ENCODE measurements at regions not wholly inside any gene's neighbourhood (a gene's known extent, or its start where the extent isn't known, plus 50 kb on each side); places are given as distances from the start of the nearest gene placed in this dataset.

DNA sequence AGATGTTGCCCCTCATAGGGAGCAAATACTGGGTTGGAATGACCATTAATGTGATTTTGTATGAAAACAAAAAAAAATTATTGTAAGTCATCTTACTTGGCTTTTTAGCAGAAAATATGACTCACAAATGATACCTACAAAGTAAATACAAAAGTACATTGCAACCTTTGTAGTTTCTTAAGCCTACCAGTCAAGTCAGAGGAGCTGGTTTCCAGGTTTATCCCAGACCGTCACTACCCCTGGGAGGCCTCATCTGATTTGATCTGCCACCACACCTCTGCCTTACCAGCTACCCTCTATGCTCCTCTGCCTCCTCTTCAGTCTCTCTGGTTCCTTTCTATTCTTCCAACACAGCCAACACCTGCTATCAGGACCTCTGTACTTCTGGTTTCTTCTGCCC lies 349.9 kb upstream of the CCNH start:
- H3K4me1 ChIP-seq (ENCODE audit: control insufficient read depth in 2 of 2, insufficient read depth in 2 of 2, low read length in 1 of 2) = no peaks in the 10 kb centered on the region
- H3K36me3 ChIP-seq (ENCODE audit: control insufficient read depth in 2 of 2, insufficient read depth in 2 of 2, low read length in 1 of 2) = no peaks in the 10 kb centered on the region
- 36 to 77% methylated on average over 1 of the region's 1 CpG for WGBS, 2 donors
- no peak overlapping the region for H3K27ac ChIP-seq (ENCODE audit: low read depth in 2 of 2, low read length in 1 of 2)
- H3K9me3 ChIP-seq (ENCODE audit: control insufficient read depth in 2 of 2, insufficient read depth in 1 of 2, low read depth in 1 of 2, low read length in 1 of 2) = no peaks in the 10 kb centered on the region
- H3K4me3 ChIP-seq (ENCODE audit: low read depth in 1 of 2, low read length in 2 of 2) = no peak overlapping the region
- no peaks in the 10 kb centered on the region for H3K27me3 ChIP-seq (ENCODE audit: control insufficient read depth in 1 of 2, insufficient read depth in 2 of 2, low read length in 2 of 2)

- no peak overlapping the region for H3K27ac ChIP-seq (ENCODE audit: low read depth in 2 of 2, low read length in 1 of 2)
- no peaks in the 10 kb centered on the region for H3K36me3 ChIP-seq (ENCODE audit: control insufficient read depth in 2 of 2, insufficient read depth in 2 of 2, low read length in 1 of 2)
- no peaks in the 10 kb centered on the region for H3K9me3 ChIP-seq (ENCODE audit: control insufficient read depth in 2 of 2, insufficient read depth in 1 of 2, low read depth in 1 of 2, low read length in 1 of 2)
- no peaks in the 10 kb centered on the region for H3K27me3 ChIP-seq (ENCODE audit: control insufficient read depth in 1 of 2, insufficient read depth in 2 of 2, low read length in 2 of 2)
- H3K4me1 ChIP-seq (ENCODE audit: control insufficient read depth in 2 of 2, insufficient read depth in 2 of 2, low read length in 1 of 2) = no peaks in the 10 kb centered on the region
- H3K4me3 ChIP-seq (ENCODE audit: low read depth in 1 of 2, low read length in 2 of 2) = no peak overlapping the region
- WGBS, 2 donors = 60 to 68% methylated on average over 1 of the region's 1 CpG
These were observed 344.2 kb upstream of the CCNH start for GRCh38 chr5:87756951-87757350.

DNA sequence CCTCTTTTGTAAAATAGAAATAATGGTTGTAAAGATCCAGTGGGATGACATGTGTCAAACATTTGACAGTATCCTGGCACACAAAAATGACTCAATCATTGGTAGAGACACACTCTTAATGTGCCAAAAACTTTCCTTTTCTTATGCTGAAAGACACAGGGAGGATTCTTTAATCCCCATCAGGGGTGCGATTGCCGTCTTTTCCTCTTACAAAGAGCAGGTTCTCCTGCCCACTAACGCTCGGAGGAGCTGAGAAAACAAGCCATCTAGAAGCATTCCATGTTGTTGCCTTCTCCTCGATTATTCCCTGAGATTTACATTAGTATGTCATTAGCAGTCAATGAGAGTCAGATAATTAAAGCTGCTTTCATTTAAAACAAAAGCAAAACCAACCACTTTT lies 342.6 kb upstream of the CCNH start:
- Histone ChIP-seq H3K36me3 (ENCODE audit: control insufficient read depth in 2 of 2, insufficient read depth in 2 of 2, low read length in 1 of 2) (no peaks in the 10 kb centered on the region), H3K27ac (ENCODE audit: low read depth in 2 of 2, low read length in 1 of 2) (no peak overlapping the region), H3K27me3 (ENCODE audit: control insufficient read depth in 1 of 2, insufficient read depth in 2 of 2, low read length in 2 of 2) (no peaks in the 10 kb centered on the region), H3K4me1 (ENCODE audit: control insufficient read depth in 2 of 2, insufficient read depth in 2 of 2, low read length in 1 of 2) (no peaks in the 10 kb centered on the region), H3K9me3 (ENCODE audit: control insufficient read depth in 2 of 2, insufficient read depth in 1 of 2, low read depth in 1 of 2, low read length in 1 of 2) (no peaks in the 10 kb centered on the region), H3K4me3 (ENCODE audit: low read depth in 1 of 2, low read length in 2 of 2) (no peak overlapping the region)
- 32 to 38% methylated on average over 5 of the region's 5 CpGs for WGBS, 2 donors

GRCh38 chr5:87754009-87754757 lies 341.5 kb upstream of the CCNH start:
- no peaks in the 10 kb centered on the region for H3K9me3 ChIP-seq (ENCODE audit: control insufficient read depth in 2 of 2, insufficient read depth in 1 of 2, low read depth in 1 of 2, low read length in 1 of 2)
- no peaks in the 10 kb centered on the region for H3K4me1 ChIP-seq (ENCODE audit: control insufficient read depth in 2 of 2, insufficient read depth in 2 of 2, low read length in 1 of 2)
- whole genome bisulfite sequencing, 2 donors = 9 to 18% methylated on average over 6 of the region's 6 CpGs
- no peaks in the 10 kb centered on the region for H3K27me3 ChIP-seq (ENCODE audit: control insufficient read depth in 1 of 2, insufficient read depth in 2 of 2, low read length in 2 of 2)
- H3K4me3 ChIP-seq (ENCODE audit: low read depth in 1 of 2, low read length in 2 of 2) = no peak overlapping the region
- no peak overlapping the region for H3K27ac ChIP-seq (ENCODE audit: low read depth in 2 of 2, low read length in 1 of 2)
- H3K36me3 ChIP-seq (ENCODE audit: control insufficient read depth in 2 of 2, insufficient read depth in 2 of 2, low read length in 1 of 2) = no peaks in the 10 kb centered on the region

DNA sequence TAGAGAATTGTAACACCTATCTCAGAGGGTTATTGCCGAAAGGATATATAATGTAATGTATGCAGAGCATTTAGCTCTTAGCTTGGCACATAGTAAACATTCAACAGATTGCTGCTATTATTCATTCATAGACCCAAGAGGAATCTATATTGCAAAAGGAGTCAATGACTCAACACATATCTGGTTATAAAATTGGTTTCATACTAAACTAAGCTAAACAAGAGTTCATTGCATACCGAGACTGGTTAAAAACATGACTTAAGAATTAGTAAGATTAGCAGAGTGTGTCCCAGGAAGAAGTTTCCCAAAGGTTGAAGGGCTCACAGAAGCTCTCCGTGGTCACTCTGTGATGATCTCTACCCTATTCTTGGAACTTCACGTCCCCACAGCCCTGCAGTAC lies 339.6 kb upstream of the CCNH start:
- H3K27me3 ChIP-seq (ENCODE audit: control insufficient read depth in 1 of 2, insufficient read depth in 2 of 2, low read length in 2 of 2) = no peaks in the 10 kb centered on the region
- WGBS, 2 donors = 76 to 83% methylated on average over 4 of the region's 4 CpGs
- no peaks in the 10 kb centered on the region for H3K36me3 ChIP-seq (ENCODE audit: control insufficient read depth in 2 of 2, insufficient read depth in 2 of 2, low read length in 1 of 2)
- H3K4me1 ChIP-seq (ENCODE audit: control insufficient read depth in 2 of 2, insufficient read depth in 2 of 2, low read length in 1 of 2) = no peaks in the 10 kb centered on the region
- peaks cover 0 to 2% of the 10 kb centered on the region in 2 donors for H3K9me3 ChIP-seq (ENCODE audit: control insufficient read depth in 2 of 2, insufficient read depth in 1 of 2, low read depth in 1 of 2, low read length in 1 of 2)
- H3K27ac ChIP-seq (ENCODE audit: low read depth in 2 of 2, low read length in 1 of 2) = no peak overlapping the region
- no peak overlapping the region for H3K4me3 ChIP-seq (ENCODE audit: low read depth in 1 of 2, low read length in 2 of 2)

DNA sequence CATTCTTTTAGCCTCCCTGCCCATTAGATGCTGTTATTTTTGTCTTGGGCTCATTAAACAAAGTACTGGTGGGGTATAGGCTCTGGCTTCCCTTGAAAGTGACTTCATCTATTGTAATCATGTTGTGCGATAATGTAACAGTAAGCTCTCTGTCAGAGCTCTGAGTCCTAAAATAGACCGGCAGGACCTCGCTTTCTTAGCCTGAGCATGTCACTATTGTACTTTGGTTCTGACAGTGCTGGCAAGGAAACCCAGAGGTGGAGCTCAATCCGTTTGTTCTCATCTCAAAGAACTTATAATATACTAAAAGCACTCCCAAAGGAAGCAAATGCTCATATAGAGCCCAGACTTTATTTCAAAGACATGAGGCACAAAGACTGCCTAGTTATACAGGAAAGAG lies 339.1 kb upstream of the CCNH start:
- Histone ChIP-seq H3K27me3 (ENCODE audit: control insufficient read depth in 1 of 2, insufficient read depth in 2 of 2, low read length in 2 of 2) (no peaks in the 10 kb centered on the region), H3K4me1 (ENCODE audit: control insufficient read depth in 2 of 2, insufficient read depth in 2 of 2, low read length in 1 of 2) (no peaks in the 10 kb centered on the region), H3K9me3 (ENCODE audit: control insufficient read depth in 2 of 2, insufficient read depth in 1 of 2, low read depth in 1 of 2, low read length in 1 of 2) (peaks cover 0 to 2% of the 10 kb centered on the region in 2 donors), H3K36me3 (ENCODE audit: control insufficient read depth in 2 of 2, insufficient read depth in 2 of 2, low read length in 1 of 2) (no peaks in the 10 kb centered on the region), H3K27ac (ENCODE audit: low read depth in 2 of 2, low read length in 1 of 2) (no peak overlapping the region), H3K4me3 (ENCODE audit: low read depth in 1 of 2, low read length in 2 of 2) (no peak overlapping the region)
- 64 to 68% methylated on average over 4 of the region's 4 CpGs for WGBS, 2 donors

GRCh38 chr5:87746891-87747377 lies 334.2 kb upstream of the CCNH start:
- Histone ChIP-seq H3K27ac (ENCODE audit: low read depth in 2 of 2, low read length in 1 of 2) (no peak overlapping the region), H3K27me3 (ENCODE audit: control insufficient read depth in 1 of 2, insufficient read depth in 2 of 2, low read length in 2 of 2) (no peaks in the 10 kb centered on the region), H3K4me3 (ENCODE audit: low read depth in 1 of 2, low read length in 2 of 2) (no peak overlapping the region), H3K36me3 (ENCODE audit: control insufficient read depth in 2 of 2, insufficient read depth in 2 of 2, low read length in 1 of 2) (no peaks in the 10 kb centered on the region), H3K9me3 (ENCODE audit: control insufficient read depth in 2 of 2, insufficient read depth in 1 of 2, low read depth in 1 of 2, low read length in 1 of 2) (peaks cover 0 to 2% of the 10 kb centered on the region in 2 donors), H3K4me1 (ENCODE audit: control insufficient read depth in 2 of 2, insufficient read depth in 2 of 2, low read length in 1 of 2) (no peaks in the 10 kb centered on the region)
- WGBS, 2 donors = 56 to 57% methylated on average over 2 of the region's 2 CpGs

GRCh38 chr5:87746341-87746740 lies 333.6 kb upstream of the CCNH start:
- H3K36me3 ChIP-seq (ENCODE audit: control insufficient read depth in 2 of 2, insufficient read depth in 2 of 2, low read length in 1 of 2) = no peaks in the 10 kb centered on the region
- no peaks in the 10 kb centered on the region for H3K27me3 ChIP-seq (ENCODE audit: control insufficient read depth in 1 of 2, insufficient read depth in 2 of 2, low read length in 2 of 2)
- H3K4me1 ChIP-seq (ENCODE audit: control insufficient read depth in 2 of 2, insufficient read depth in 2 of 2, low read length in 1 of 2) = no peaks in the 10 kb centered on the region
- H3K27ac ChIP-seq (ENCODE audit: low read depth in 2 of 2, low read length in 1 of 2) = no peak overlapping the region
- H3K4me3 ChIP-seq (ENCODE audit: low read depth in 1 of 2, low read length in 2 of 2) = no peak overlapping the region
- peaks cover 0 to 2% of the 10 kb centered on the region in 2 donors for H3K9me3 ChIP-seq (ENCODE audit: control insufficient read depth in 2 of 2, insufficient read depth in 1 of 2, low read depth in 1 of 2, low read length in 1 of 2)

DNA sequence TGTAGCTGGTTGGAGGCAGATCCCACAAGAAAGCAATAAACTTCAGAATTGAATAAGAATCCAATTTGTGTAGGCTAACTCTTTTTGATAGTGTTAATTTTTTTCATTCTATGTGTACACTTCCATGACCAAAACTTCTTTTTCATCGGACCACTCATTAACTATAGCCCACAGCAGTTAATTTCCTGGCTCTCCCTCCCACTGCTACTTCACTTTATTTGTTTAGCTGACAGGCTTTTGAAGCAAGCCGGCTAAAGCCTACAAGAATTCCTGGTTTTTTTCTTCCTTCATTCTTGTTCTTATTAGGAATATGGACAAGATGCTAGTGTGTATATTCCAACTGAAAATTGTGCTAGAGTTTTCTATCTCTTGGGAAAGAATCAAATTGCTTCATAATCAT lies 329.2 kb upstream of the CCNH start:
- Histone ChIP-seq H3K4me1 (ENCODE audit: control insufficient read depth in 2 of 2, insufficient read depth in 2 of 2, low read length in 1 of 2) (no peaks in the 10 kb centered on the region), H3K4me3 (ENCODE audit: low read depth in 1 of 2, low read length in 2 of 2) (no peak overlapping the region), H3K36me3 (ENCODE audit: control insufficient read depth in 2 of 2, insufficient read depth in 2 of 2, low read length in 1 of 2) (no peaks in the 10 kb centered on the region), H3K27me3 (ENCODE audit: control insufficient read depth in 1 of 2, insufficient read depth in 2 of 2, low read length in 2 of 2) (no peaks in the 10 kb centered on the region), H3K9me3 (ENCODE audit: control insufficient read depth in 2 of 2, insufficient read depth in 1 of 2, low read depth in 1 of 2, low read length in 1 of 2) (no peaks in the 10 kb centered on the region), H3K27ac (ENCODE audit: low read depth in 2 of 2, low read length in 1 of 2) (no peak overlapping the region)
- 11 to 13% methylated on average over 2 of the region's 2 CpGs for WGBS, 2 donors

DNA sequence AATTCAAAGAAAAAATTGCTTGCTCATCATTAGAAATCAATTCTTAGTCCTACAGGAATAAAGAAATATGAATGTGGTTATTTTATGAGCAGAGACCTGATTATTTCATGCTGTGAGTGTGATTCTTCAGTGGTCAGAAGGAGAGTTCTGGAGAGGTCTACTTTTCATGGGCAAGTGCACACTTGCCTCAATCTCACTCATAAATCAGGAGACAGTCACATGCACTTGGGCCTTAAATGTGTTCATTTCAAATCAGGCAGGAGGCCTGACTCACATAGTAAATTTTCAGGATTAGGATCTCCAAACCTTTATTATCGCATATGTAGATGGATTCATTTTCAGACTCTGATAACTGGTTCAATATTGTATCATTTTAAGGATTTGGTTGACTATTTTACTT lies 323.2 kb upstream of the CCNH start:
- no peak overlapping the region for H3K4me3 ChIP-seq (ENCODE audit: low read depth in 1 of 2, low read length in 2 of 2)
- H3K9me3 ChIP-seq (ENCODE audit: control insufficient read depth in 2 of 2, insufficient read depth in 1 of 2, low read depth in 1 of 2, low read length in 1 of 2) = no peaks in the 10 kb centered on the region
- no peaks in the 10 kb centered on the region for H3K27me3 ChIP-seq (ENCODE audit: control insufficient read depth in 1 of 2, insufficient read depth in 2 of 2, low read length in 2 of 2)
- no peak overlapping the region for H3K27ac ChIP-seq (ENCODE audit: low read depth in 2 of 2, low read length in 1 of 2)
- WGBS, 2 donors = 94 to 98% methylated on average over 1 of the region's 1 CpG
- no peaks in the 10 kb centered on the region for H3K36me3 ChIP-seq (ENCODE audit: control insufficient read depth in 2 of 2, insufficient read depth in 2 of 2, low read length in 1 of 2)
- no peaks in the 10 kb centered on the region for H3K4me1 ChIP-seq (ENCODE audit: control insufficient read depth in 2 of 2, insufficient read depth in 2 of 2, low read length in 1 of 2)
